ENCODE measurements at regions not wholly inside any gene's neighbourhood (a gene's known extent, or its start where the extent isn't known, plus 50 kb on each side); places are given as distances from the start of the nearest gene placed in this dataset.

DNA sequence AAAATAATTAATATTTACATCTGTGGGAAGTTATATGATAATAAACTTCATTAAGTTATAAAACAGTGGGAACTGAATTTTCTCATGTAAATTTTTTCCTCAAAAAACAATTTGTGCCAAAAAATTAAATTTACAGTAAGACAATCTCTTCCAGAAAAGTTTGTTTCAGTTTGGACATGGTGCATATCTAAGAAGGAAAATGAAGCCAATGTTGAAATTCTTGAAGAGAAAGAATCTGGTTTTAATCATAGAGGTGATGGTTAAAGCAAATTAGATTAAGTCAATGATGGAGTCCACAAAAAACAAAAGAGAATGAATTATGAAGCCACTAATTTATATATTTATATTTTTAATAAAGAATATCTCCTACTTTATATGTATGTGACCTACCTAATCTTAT lies 457.2 kb upstream of the SLITRK1 start:
- Mint-ChIP-seq H3K36me3 (ENCODE audit: insufficient read depth, unreplicated experiment) (no peaks in the 10 kb centered on the region), H3K27me3 (ENCODE audit: insufficient read depth, unreplicated experiment) (no peaks in the 10 kb centered on the region), H3K4me1 (ENCODE audit: low read depth, unreplicated experiment) (no peaks in the 10 kb centered on the region), H3K9me3 (ENCODE audit: unreplicated experiment) (no peaks in the 10 kb centered on the region), H3K27ac (ENCODE audit: unreplicated experiment) (no peak overlapping the region), H3K4me3 (ENCODE audit: unreplicated experiment) (no peak overlapping the region)
- H3K36me3 ChIP-seq (ENCODE audit: control insufficient read depth, insufficient read depth, low read length): no peaks in the 10 kb centered on the region
- TF ChIP-seq, protein P1, sequence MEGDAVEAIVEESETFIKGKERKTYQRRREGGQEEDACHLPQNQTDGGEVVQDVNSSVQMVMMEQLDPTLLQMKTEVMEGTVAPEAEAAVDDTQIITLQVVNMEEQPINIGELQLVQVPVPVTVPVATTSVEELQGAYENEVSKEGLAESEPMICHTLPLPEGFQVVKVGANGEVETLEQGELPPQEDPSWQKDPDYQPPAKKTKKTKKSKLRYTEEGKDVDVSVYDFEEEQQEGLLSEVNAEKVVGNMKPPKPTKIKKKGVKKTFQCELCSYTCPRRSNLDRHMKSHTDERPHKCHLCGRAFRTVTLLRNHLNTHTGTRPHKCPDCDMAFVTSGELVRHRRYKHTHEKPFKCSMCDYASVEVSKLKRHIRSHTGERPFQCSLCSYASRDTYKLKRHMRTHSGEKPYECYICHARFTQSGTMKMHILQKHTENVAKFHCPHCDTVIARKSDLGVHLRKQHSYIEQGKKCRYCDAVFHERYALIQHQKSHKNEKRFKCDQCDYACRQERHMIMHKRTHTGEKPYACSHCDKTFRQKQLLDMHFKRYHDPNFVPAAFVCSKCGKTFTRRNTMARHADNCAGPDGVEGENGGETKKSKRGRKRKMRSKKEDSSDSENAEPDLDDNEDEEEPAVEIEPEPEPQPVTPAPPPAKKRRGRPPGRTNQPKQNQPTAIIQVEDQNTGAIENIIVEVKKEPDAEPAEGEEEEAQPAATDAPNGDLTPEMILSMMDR (IDR thresholded peaks at IDR 0.05; ENCODE audit: insufficient read depth in 1 of 2, low read depth in 1 of 2, low read length in 1 of 2, severe bottlenecking in 1 of 2, unreplicated experiment in 1 of 2): no peak
- H3K4me3 ChIP-seq (ENCODE audit: low read depth, low read length): no peak overlapping the region
- BruUV-seq (replicated peaks): no TSS peak
- intact Hi-C loops (cut with micrococcal nuclease; ENCODE audit: unreplicated experiment): no loop called here
- ChIA-PET POLR2A (no interaction called here), CTCF (no interaction called here)
- H3K9me3 ChIP-seq: no peaks in the 10 kb centered on the region
- H3K27me3 ChIP-seq (replicated peaks; ENCODE audit: control insufficient read depth, insufficient read depth, low read length): no peaks in the 10 kb centered on the region
- H3K4me1 ChIP-seq: no peaks in the 10 kb centered on the region
- DNase-seq: no peak

DNA sequence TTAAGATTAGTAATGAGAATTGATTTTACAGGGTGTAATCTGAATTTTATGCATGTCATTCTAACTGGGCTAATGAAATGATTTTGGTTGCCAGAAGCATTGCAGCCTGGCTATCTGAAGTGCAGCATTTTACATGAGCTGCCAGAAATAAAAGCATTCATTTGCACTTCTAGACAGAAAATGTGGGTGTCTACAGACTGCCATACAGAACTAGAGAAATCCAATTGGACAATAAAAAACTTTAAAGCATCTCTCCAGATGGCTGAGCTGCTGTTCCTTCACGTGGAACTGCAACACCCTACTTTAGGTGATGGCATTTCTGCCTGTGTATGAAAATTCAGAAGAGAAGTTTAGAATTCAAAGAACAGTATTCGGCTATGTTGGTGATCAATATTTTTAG lies 450.1 kb upstream of the SLITRK1 start:
- no TSS peak for BruUV-seq (replicated peaks)
- no peaks in the 10 kb centered on the region for H3K9me3 Mint-ChIP-seq (ENCODE audit: unreplicated experiment)
- no peak for DNase-seq
- no peaks in the 10 kb centered on the region for H3K27me3 Mint-ChIP-seq (ENCODE audit: insufficient read depth, unreplicated experiment)
- Histone ChIP-seq H3K9me3 (no peaks in the 10 kb centered on the region), H3K27me3 (replicated peaks; ENCODE audit: control insufficient read depth, insufficient read depth, low read length) (no peaks in the 10 kb centered on the region), H3K36me3 (ENCODE audit: control insufficient read depth, insufficient read depth, low read length) (no peaks in the 10 kb centered on the region), H3K4me3 (ENCODE audit: low read depth, low read length) (no peak overlapping the region), H3K4me1 (no peaks in the 10 kb centered on the region)
- ChIA-PET POLR2A (no interaction called here), CTCF (no interaction called here)
- no peak overlapping the region for H3K4me3 Mint-ChIP-seq (ENCODE audit: unreplicated experiment)
- intact Hi-C loops (cut with micrococcal nuclease; ENCODE audit: unreplicated experiment): no loop called here
- no peaks in the 10 kb centered on the region for H3K4me1 Mint-ChIP-seq (ENCODE audit: low read depth, unreplicated experiment)
- H3K36me3 Mint-ChIP-seq (ENCODE audit: insufficient read depth, unreplicated experiment): no peaks in the 10 kb centered on the region
- TF ChIP-seq, protein P1 (IDR thresholded peaks at IDR 0.05; ENCODE audit: insufficient read depth in 1 of 2, low read depth in 1 of 2, low read length in 1 of 2, severe bottlenecking in 1 of 2, unreplicated experiment in 1 of 2): no peak
- H3K27ac Mint-ChIP-seq (ENCODE audit: unreplicated experiment): no peak overlapping the region

DNA sequence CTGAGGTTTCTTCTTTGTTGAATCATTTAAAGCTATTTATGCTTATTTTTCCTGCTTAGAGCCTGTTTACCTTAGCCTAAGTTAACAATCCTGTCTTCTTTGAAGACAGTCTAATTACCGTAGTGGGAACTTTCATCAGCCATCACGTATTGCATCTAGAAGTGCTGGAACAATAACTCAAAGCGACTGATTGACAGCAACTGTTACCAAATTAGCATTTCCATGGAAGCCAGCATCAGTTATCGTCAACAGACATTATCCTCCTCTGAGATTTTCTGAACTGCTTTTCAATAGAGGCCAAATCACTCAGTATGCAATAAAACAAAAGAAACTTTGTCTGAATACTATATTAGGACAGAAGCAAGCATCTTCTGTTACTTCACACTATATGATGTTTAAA lies 433.3 kb upstream of the SLITRK1 start:
- Mint-ChIP-seq H3K27ac (ENCODE audit: unreplicated experiment) (no peak overlapping the region), H3K9me3 (ENCODE audit: unreplicated experiment) (no peaks in the 10 kb centered on the region), H3K4me3 (ENCODE audit: unreplicated experiment) (no peak overlapping the region), H3K4me1 (ENCODE audit: low read depth, unreplicated experiment) (no peaks in the 10 kb centered on the region), H3K27me3 (ENCODE audit: insufficient read depth, unreplicated experiment) (no peaks in the 10 kb centered on the region), H3K36me3 (ENCODE audit: insufficient read depth, unreplicated experiment) (no peaks in the 10 kb centered on the region)
- H3K27me3 ChIP-seq (replicated peaks; ENCODE audit: control insufficient read depth, insufficient read depth, low read length): no peaks in the 10 kb centered on the region
- ChIA-PET CTCF (no interaction called here), POLR2A (no interaction called here)
- no peak for DNase-seq
- H3K4me1 ChIP-seq: no peaks in the 10 kb centered on the region
- TF ChIP-seq, protein P1 (IDR thresholded peaks at IDR 0.05; ENCODE audit: insufficient read depth in 1 of 2, low read depth in 1 of 2, low read length in 1 of 2, severe bottlenecking in 1 of 2, unreplicated experiment in 1 of 2): no peak
- no peaks in the 10 kb centered on the region for H3K36me3 ChIP-seq (ENCODE audit: control insufficient read depth, insufficient read depth, low read length)
- intact Hi-C loops (cut with micrococcal nuclease; ENCODE audit: unreplicated experiment): no loop called here
- BruUV-seq (replicated peaks): no TSS peak
- H3K4me3 ChIP-seq (ENCODE audit: low read depth, low read length): no peak overlapping the region
- no peaks in the 10 kb centered on the region for H3K9me3 ChIP-seq

Measured in Caco-2 (cell line).